ENCODE measurements at regions not wholly inside any gene's neighbourhood (a gene's known extent, or its start where the extent isn't known, plus 50 kb on each side); places are given as distances from the start of the nearest gene placed in this dataset.

DNA sequence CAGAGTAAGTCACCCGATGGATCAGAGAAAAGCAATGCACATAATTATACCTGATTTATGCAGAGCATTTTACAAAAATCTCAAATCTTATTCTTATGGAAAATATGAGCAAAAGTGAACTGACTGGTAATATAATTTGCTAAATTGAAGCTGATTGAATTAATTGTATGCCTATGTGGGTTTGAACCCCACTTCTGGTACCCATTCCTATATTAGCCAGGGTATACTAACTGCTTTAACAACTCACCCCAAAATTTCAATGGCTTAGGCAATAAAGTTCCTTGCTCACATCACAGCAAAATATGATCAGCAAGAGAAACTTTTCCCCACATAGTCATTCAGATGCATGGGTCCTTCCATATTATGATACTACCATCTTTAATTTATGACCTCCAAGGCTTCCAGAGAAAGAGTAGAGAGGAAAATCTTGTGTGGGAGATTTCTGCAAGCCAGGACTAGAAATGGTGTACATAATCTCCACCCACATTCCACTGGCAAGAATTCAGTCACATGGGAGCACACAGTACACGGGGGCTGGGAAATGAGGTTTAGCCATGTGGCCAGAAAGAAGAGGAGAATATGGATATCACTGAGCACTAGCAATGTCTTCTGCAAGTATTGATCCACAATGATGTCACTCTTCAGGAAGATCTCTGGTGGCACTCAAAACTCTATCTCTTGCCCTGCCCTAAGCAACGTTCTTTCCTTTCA lies 640.7 kb downstream of the BCOR start:
- H3K36me3 ChIP-seq (ENCODE audit: control insufficient read depth, insufficient read depth, low read length) = no peaks in the 10 kb centered on the region
- no peaks in the 10 kb centered on the region for H3K4me1 ChIP-seq (ENCODE audit: control insufficient read depth, insufficient read depth, low read length, poor library complexity, severe bottlenecking)
- Mint-ChIP-seq H3K27ac (no peak overlapping the region), H3K9me3 (peaks cover 0 to 1% (median 0%) of the 10 kb centered on the region in 7 donors), H3K36me3 (no peaks in the 10 kb centered on the region), H3K4me1 (no peaks in the 10 kb centered on the region), H3K4me3 (no peak overlapping the region), H3K27me3 (no peaks in the 10 kb centered on the region)
- no peak for DNase-seq
- ATAC-seq (ENCODE audit: low read depth in 2 of 2) = no peak
- no peaks in the 10 kb centered on the region for H3K27me3 ChIP-seq (ENCODE audit: control insufficient read depth, insufficient read depth, low read length)
- no peak overlapping the region for H3K4me3 ChIP-seq (ENCODE audit: low read depth, low read length)
- no peak overlapping the region for H3K27ac ChIP-seq (ENCODE audit: insufficient read depth, low read length, poor library complexity, severe bottlenecking)
- H3K9me3 ChIP-seq (ENCODE audit: control insufficient read depth in 2 of 2, low read length in 2 of 2) = no peaks in the 10 kb centered on the region

- no peaks in the 10 kb centered on the region for H3K4me1 ChIP-seq (ENCODE audit: control insufficient read depth, insufficient read depth, low read length, poor library complexity, severe bottlenecking)
- ATAC-seq (ENCODE audit: low read depth in 2 of 2) = no peak
- DNase-seq = no peak
- H3K27me3 ChIP-seq (ENCODE audit: control insufficient read depth, insufficient read depth, low read length) = no peaks in the 10 kb centered on the region
- Mint-ChIP-seq H3K27ac (no peak overlapping the region), H3K36me3 (no peaks in the 10 kb centered on the region), H3K4me3 (no peak overlapping the region), H3K27me3 (no peaks in the 10 kb centered on the region), H3K9me3 (peaks cover 0 to 1% (median 0%) of the 10 kb centered on the region in 7 donors), H3K4me1 (peaks cover 0 to 5% (median 1%) of the 10 kb centered on the region in 4 donors)
- H3K36me3 ChIP-seq (ENCODE audit: control insufficient read depth, insufficient read depth, low read length) = no peaks in the 10 kb centered on the region
- no peak overlapping the region for H3K27ac ChIP-seq (ENCODE audit: insufficient read depth, low read length, poor library complexity, severe bottlenecking)
- H3K4me3 ChIP-seq (ENCODE audit: low read depth, low read length) = no peak overlapping the region
- H3K9me3 ChIP-seq (ENCODE audit: control insufficient read depth in 2 of 2, low read length in 2 of 2) = no peaks in the 10 kb centered on the region
Observed at GRCh38 chrX:39458779-39459178, 639.0 kb downstream of the BCOR start.

GRCh38 chrX:39459204-39459603 lies 638.6 kb downstream of the BCOR start:
- no peak overlapping the region for H3K27ac ChIP-seq (ENCODE audit: insufficient read depth, low read length, poor library complexity, severe bottlenecking)
- Mint-ChIP-seq H3K27ac (no peak overlapping the region), H3K9me3 (no peaks in the 10 kb centered on the region), H3K36me3 (no peaks in the 10 kb centered on the region), H3K27me3 (no peaks in the 10 kb centered on the region), H3K4me3 (no peak overlapping the region), H3K4me1 (peaks cover 0 to 5% (median 1%) of the 10 kb centered on the region in 4 donors)
- ATAC-seq (ENCODE audit: low read depth in 2 of 2) (no peak), DNase-seq (no peak)
- H3K9me3 ChIP-seq (ENCODE audit: control insufficient read depth in 2 of 2, low read length in 2 of 2) = no peaks in the 10 kb centered on the region
- H3K4me1 ChIP-seq (ENCODE audit: control insufficient read depth, insufficient read depth, low read length, poor library complexity, severe bottlenecking) = no peaks in the 10 kb centered on the region
- no peak overlapping the region for H3K4me3 ChIP-seq (ENCODE audit: low read depth, low read length)
- H3K36me3 ChIP-seq (ENCODE audit: control insufficient read depth, insufficient read depth, low read length) = no peaks in the 10 kb centered on the region
- H3K27me3 ChIP-seq (ENCODE audit: control insufficient read depth, insufficient read depth, low read length) = no peaks in the 10 kb centered on the region

DNA sequence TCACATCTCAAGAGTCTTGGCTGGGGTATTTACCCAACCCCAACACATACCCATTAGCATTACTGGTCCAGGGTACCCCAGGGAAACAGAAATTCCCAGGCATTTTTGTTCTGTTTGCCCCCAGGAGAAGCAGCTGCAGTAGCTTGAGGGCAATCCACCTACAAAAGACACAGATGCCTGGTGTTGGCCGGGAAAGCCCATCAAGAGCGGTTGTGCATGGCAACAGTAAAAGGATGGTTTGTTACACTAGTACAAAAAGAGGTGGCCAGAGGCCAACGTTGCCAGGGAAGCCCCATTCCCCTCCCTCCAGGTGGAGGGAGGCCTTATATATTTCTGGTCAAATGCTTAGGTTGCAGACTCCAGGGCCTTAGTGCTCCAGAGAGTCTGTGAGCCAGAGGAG lies 637.8 kb downstream of the BCOR start:
- H3K9me3 Mint-ChIP-seq = no peaks in the 10 kb centered on the region
- ATAC-seq (ENCODE audit: low read depth in 2 of 2) (no peak), DNase-seq (no peak)
- no peaks in the 10 kb centered on the region for H3K36me3 Mint-ChIP-seq
- Histone ChIP-seq H3K4me3 (ENCODE audit: low read depth, low read length) (no peak overlapping the region), H3K9me3 (ENCODE audit: control insufficient read depth in 2 of 2, low read length in 2 of 2) (no peaks in the 10 kb centered on the region), H3K36me3 (ENCODE audit: control insufficient read depth, insufficient read depth, low read length) (no peaks in the 10 kb centered on the region), H3K4me1 (ENCODE audit: control insufficient read depth, insufficient read depth, low read length, poor library complexity, severe bottlenecking) (no peaks in the 10 kb centered on the region), H3K27ac (ENCODE audit: insufficient read depth, low read length, poor library complexity, severe bottlenecking) (no peak overlapping the region), H3K27me3 (ENCODE audit: control insufficient read depth, insufficient read depth, low read length) (no peaks in the 10 kb centered on the region)
- peaks cover 0 to 5% (median 1%) of the 10 kb centered on the region in 4 donors for H3K4me1 Mint-ChIP-seq
- no peak overlapping the region for H3K4me3 Mint-ChIP-seq
- H3K27ac Mint-ChIP-seq = no peak overlapping the region
- H3K27me3 Mint-ChIP-seq = no peaks in the 10 kb centered on the region

GRCh38 chrX:39460499-39460898 lies 637.3 kb downstream of the BCOR start:
- ATAC-seq (ENCODE audit: low read depth in 2 of 2) = no peak
- H3K4me3 ChIP-seq (ENCODE audit: low read depth, low read length) = no peak overlapping the region
- no peaks in the 10 kb centered on the region for H3K27me3 ChIP-seq (ENCODE audit: control insufficient read depth, insufficient read depth, low read length)
- no peak overlapping the region for H3K27ac ChIP-seq (ENCODE audit: insufficient read depth, low read length, poor library complexity, severe bottlenecking)
- DNase-seq = no peak
- no peaks in the 10 kb centered on the region for H3K36me3 ChIP-seq (ENCODE audit: control insufficient read depth, insufficient read depth, low read length)
- Mint-ChIP-seq H3K36me3 (no peaks in the 10 kb centered on the region), H3K4me3 (no peak overlapping the region), H3K4me1 (peaks cover 0 to 5% (median 1%) of the 10 kb centered on the region in 4 donors), H3K27me3 (no peaks in the 10 kb centered on the region), H3K9me3 (no peaks in the 10 kb centered on the region), H3K27ac (no peak overlapping the region)
- no peaks in the 10 kb centered on the region for H3K4me1 ChIP-seq (ENCODE audit: control insufficient read depth, insufficient read depth, low read length, poor library complexity, severe bottlenecking)
- no peaks in the 10 kb centered on the region for H3K9me3 ChIP-seq (ENCODE audit: control insufficient read depth in 2 of 2, low read length in 2 of 2)

GRCh38 chrX:39462835-39463234 lies 634.9 kb downstream of the BCOR start:
- Mint-ChIP-seq H3K4me1 (peaks cover 0 to 5% (median 1%) of the 10 kb centered on the region in 4 donors), H3K27me3 (no peaks in the 10 kb centered on the region), H3K27ac (peak overlapping the region in 1 of 3 donors; percentile 6), H3K4me3 (no peak overlapping the region), H3K36me3 (no peaks in the 10 kb centered on the region), H3K9me3 (no peaks in the 10 kb centered on the region)
- DNase-seq (no peak), ATAC-seq (ENCODE audit: low read depth in 2 of 2) (no peak)
- H3K27me3 ChIP-seq (ENCODE audit: control insufficient read depth, insufficient read depth, low read length) = no peaks in the 10 kb centered on the region
- no peaks in the 10 kb centered on the region for H3K4me1 ChIP-seq (ENCODE audit: control insufficient read depth, insufficient read depth, low read length, poor library complexity, severe bottlenecking)
- H3K9me3 ChIP-seq (ENCODE audit: control insufficient read depth in 2 of 2, low read length in 2 of 2) = no peaks in the 10 kb centered on the region
- H3K4me3 ChIP-seq (ENCODE audit: low read depth, low read length) = no peak overlapping the region
- H3K36me3 ChIP-seq (ENCODE audit: control insufficient read depth, insufficient read depth, low read length) = no peaks in the 10 kb centered on the region
- H3K27ac ChIP-seq (ENCODE audit: insufficient read depth, low read length, poor library complexity, severe bottlenecking) = no peak overlapping the region

DNA sequence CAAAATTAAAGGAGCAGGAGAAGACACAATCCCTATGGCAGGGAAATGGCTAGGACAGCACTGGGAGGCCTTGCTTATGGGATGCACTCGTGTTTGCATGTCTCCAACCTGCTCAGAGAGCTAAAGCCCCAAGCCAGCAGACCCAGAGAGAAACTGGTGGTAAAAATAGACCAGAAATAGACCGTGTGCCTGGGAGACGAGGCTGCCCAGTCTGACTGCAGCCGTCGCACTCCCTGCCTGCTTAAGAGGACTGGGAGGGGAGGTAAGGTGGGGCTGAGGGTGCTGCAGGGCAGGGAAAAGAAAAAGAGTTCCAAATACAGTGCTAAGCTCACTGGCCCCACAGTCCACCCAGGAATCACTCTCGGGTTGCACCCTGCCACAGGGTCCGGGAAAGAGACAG lies 633.5 kb downstream of the BCOR start:
- peaks cover 0 to 5% (median 1%) of the 10 kb centered on the region in 4 donors for H3K4me1 Mint-ChIP-seq
- no peak overlapping the region for H3K4me3 Mint-ChIP-seq
- no peaks in the 10 kb centered on the region for H3K36me3 ChIP-seq (ENCODE audit: control insufficient read depth, insufficient read depth, low read length)
- DNase-seq = no peak
- no peaks in the 10 kb centered on the region for H3K36me3 Mint-ChIP-seq
- H3K4me3 ChIP-seq (ENCODE audit: low read depth, low read length) = no peak overlapping the region
- peak overlapping the region in 1 of 3 donors; percentile 3 for H3K27ac Mint-ChIP-seq
- H3K9me3 ChIP-seq (ENCODE audit: control insufficient read depth in 2 of 2, low read length in 2 of 2) = no peaks in the 10 kb centered on the region
- ATAC-seq (ENCODE audit: low read depth in 2 of 2) = no peak
- H3K9me3 Mint-ChIP-seq = no peaks in the 10 kb centered on the region
- no peaks in the 10 kb centered on the region for H3K27me3 Mint-ChIP-seq
- H3K27me3 ChIP-seq (ENCODE audit: control insufficient read depth, insufficient read depth, low read length) = no peaks in the 10 kb centered on the region
- no peaks in the 10 kb centered on the region for H3K4me1 ChIP-seq (ENCODE audit: control insufficient read depth, insufficient read depth, low read length, poor library complexity, severe bottlenecking)
- H3K27ac ChIP-seq (ENCODE audit: insufficient read depth, low read length, poor library complexity, severe bottlenecking) = no peak overlapping the region

DNA sequence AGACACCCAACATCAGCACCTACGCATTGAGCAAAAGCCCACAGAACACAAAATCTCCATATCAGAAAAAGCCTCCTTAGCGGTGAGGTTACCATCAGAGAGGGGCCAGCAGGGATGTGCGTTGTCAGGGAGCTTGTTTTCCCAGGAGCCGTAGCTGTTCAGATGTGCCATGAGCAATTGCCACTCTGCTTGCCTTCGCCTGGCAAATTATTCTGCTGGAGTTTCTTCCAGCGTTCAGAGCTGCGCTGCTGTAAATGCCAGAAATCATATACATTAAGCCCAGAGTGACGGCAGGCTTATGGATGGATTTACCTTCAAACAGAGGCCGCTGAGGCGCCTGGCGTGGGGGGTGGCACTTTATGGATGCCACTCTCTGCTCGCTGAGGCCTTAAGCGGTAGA lies 632.3 kb downstream of the BCOR start:
- Mint-ChIP-seq H3K27me3 (no peaks in the 10 kb centered on the region), H3K4me1 (peaks cover 0 to 5% (median 1%) of the 10 kb centered on the region in 4 donors), H3K36me3 (no peaks in the 10 kb centered on the region), H3K4me3 (no peak overlapping the region), H3K9me3 (no peaks in the 10 kb centered on the region), H3K27ac (no peak overlapping the region)
- no peak for DNase-seq
- Histone ChIP-seq H3K27ac (ENCODE audit: insufficient read depth, low read length, poor library complexity, severe bottlenecking) (no peak overlapping the region), H3K36me3 (ENCODE audit: control insufficient read depth, insufficient read depth, low read length) (no peaks in the 10 kb centered on the region), H3K4me3 (ENCODE audit: low read depth, low read length) (no peak overlapping the region), H3K27me3 (ENCODE audit: control insufficient read depth, insufficient read depth, low read length) (no peaks in the 10 kb centered on the region), H3K9me3 (ENCODE audit: control insufficient read depth in 2 of 2, low read length in 2 of 2) (no peaks in the 10 kb centered on the region), H3K4me1 (ENCODE audit: control insufficient read depth, insufficient read depth, low read length, poor library complexity, severe bottlenecking) (no peaks in the 10 kb centered on the region)
- ATAC-seq (ENCODE audit: low read depth in 2 of 2) = no peak

Data from CD4-positive, CD25-positive, alpha-beta regulatory T cell (primary cell).